Left ventricle myocardium inferior (tissue), 1 donor: ENCODE measurements at regions not wholly inside any gene's neighbourhood (a gene's known extent, or its start where the extent isn't known, plus 50 kb on each side); places are given as distances from the start of the nearest gene placed in this dataset.
"Not testable (repeated sequence)": the region's sequence is repeated elsewhere in the genome, so short reads cannot be mapped to it uniquely, and the experiment has no call there.

Source experiments
- DNase-seq: peaks from one replicate; pipeline ENCODE4 v3.0.0-alpha.2; 2020
- H3K27ac ChIP-seq: fragments of 200-600 bp; replicated peaks from 2 replicates; pipeline ENCODE4 v1.8.0; 2021
- H3K27me3 ChIP-seq: fragments of 200-600 bp; 2 replicates; pipeline ENCODE4 v1.8.0; 2021; ENCODE audit warnings: low read depth
- H3K36me3 ChIP-seq: fragments of 200-600 bp; 2 replicates; pipeline ENCODE4 v1.8.0; 2021
- H3K4me1 ChIP-seq: fragments of 200-600 bp; 2 replicates; pipeline ENCODE4 v1.8.0; 2021
- H3K4me3 ChIP-seq: fragments of 200-600 bp; 2 replicates; pipeline ENCODE4 v1.8.0; 2021; ENCODE audit warnings: mild to moderate bottlenecking, moderate library complexity
- H3K9me3 ChIP-seq: fragments of 200-600 bp; replicated peaks from 2 replicates; pipeline ENCODE4 v1.8.0; 2021
- CTCF ChIP-seq: fragments of 200-600 bp; IDR thresholded peaks from 2 replicates; pipeline ENCODE4 v1.8.0; 2021; ENCODE audit warnings: antibody characterized with exemption, mild to moderate bottlenecking, borderline replicate concordance
- intact Hi-C: fragments of 100-400 bp; cut with micrococcal nuclease; formaldehyde crosslinking; loops from one replicate; pipeline ENCODE4 v1.11.0; 2022
- donor health status: DM: no; HTN: yes; CAD: no; lungs with severe emphysema.

GRCh38 chr12:75648856-75649255 is 137.4 kb upstream of the KRR1 start:
- no peak overlapping the region for H3K4me3 ChIP-seq
- DNase-seq = no peak
- H3K27me3 ChIP-seq = no peaks in the 10 kb centered on the region
- H3K4me1 ChIP-seq = peaks cover 19% of the 10 kb centered on the region
- intact Hi-C loops = no loop called here
- no peaks in the 10 kb centered on the region for H3K9me3 ChIP-seq
- no peak for TF ChIP-seq CTCF
- H3K27ac ChIP-seq = no peak overlapping the region
- H3K36me3 ChIP-seq = no peaks in the 10 kb centered on the region

GRCh38 chr12:75646329-75647210 is 135.2 kb upstream of the KRR1 start:
- intact Hi-C loops = no loop called here
- Histone ChIP-seq H3K4me3 (no peak overlapping the region), H3K4me1 (peaks cover 17% of the 10 kb centered on the region), H3K36me3 (no peaks in the 10 kb centered on the region), H3K27ac (no peak overlapping the region), H3K9me3 (no peaks in the 10 kb centered on the region), H3K27me3 (no peaks in the 10 kb centered on the region)
- DNase-seq = no peak
- no peak for TF ChIP-seq CTCF

GRCh38 chr12:75644472-75645072 is 133.2 kb upstream of the KRR1 start:
- H3K36me3 ChIP-seq = no peaks in the 10 kb centered on the region
- no peaks in the 10 kb centered on the region for H3K9me3 ChIP-seq
- intact Hi-C loops = no loop called here
- H3K27ac ChIP-seq = no peak overlapping the region
- no peak for TF ChIP-seq CTCF
- peaks cover 8% of the 10 kb centered on the region for H3K4me1 ChIP-seq
- DNase-seq = no peak
- H3K27me3 ChIP-seq = no peaks in the 10 kb centered on the region
- no peak overlapping the region for H3K4me3 ChIP-seq

GRCh38 chr12:75643119-75643518 is 131.7 kb upstream of the KRR1 start:
- H3K4me3 ChIP-seq, intact Hi-C loops, H3K4me1 ChIP-seq, DNase-seq, H3K27me3 ChIP-seq, H3K9me3 ChIP-seq, H3K27ac ChIP-seq, H3K36me3 ChIP-seq: not testable (repeated sequence)

- H3K9me3 ChIP-seq = no peaks in the 10 kb centered on the region
- no peaks in the 10 kb centered on the region for H3K36me3 ChIP-seq
- no peak overlapping the region for H3K4me3 ChIP-seq
- peaks cover 8% of the 10 kb centered on the region for H3K4me1 ChIP-seq
- intact Hi-C loops = no loop called here
- H3K27ac ChIP-seq = no peak overlapping the region
- H3K27me3 ChIP-seq = no peaks in the 10 kb centered on the region
- no peak for DNase-seq
- TF ChIP-seq CTCF = no peak
Measured at GRCh38 chr12:75642226-75642625, 130.8 kb upstream of the KRR1 start.

- peaks cover under 1% of the 10 kb centered on the region for H3K4me1 ChIP-seq
- no peak overlapping the region for H3K27ac ChIP-seq
- H3K36me3 ChIP-seq = no peaks in the 10 kb centered on the region
- TF ChIP-seq CTCF = no peak
- H3K27me3 ChIP-seq = no peaks in the 10 kb centered on the region
- H3K9me3 ChIP-seq = no peaks in the 10 kb centered on the region
- intact Hi-C loops = no loop called here
- no peak for DNase-seq
- no peak overlapping the region for H3K4me3 ChIP-seq
Measured at GRCh38 chr12:75641031-75641780, 129.8 kb upstream of the KRR1 start.
